HEK293 (cell line): ENCODE measurements at regions not wholly inside any gene's neighbourhood (a gene's known extent, or its start where the extent isn't known, plus 50 kb on each side); places are given as distances from the start of the nearest gene placed in this dataset.

ENCODE experiments used
- CTCF ChIP-seq: fragments of 450-650 bp; formaldehyde crosslinking; IDR thresholded peaks from 2 replicates; pipeline ENCODE4 v1.5.1; 2016; ENCODE audit warnings: missing biosample characterization, missing genetic modification characterization
- GLI2 ChIP-seq: fragments of 450-650 bp; formaldehyde crosslinking; IDR thresholded peaks from 2 replicates; pipeline ENCODE4; 2017; ENCODE audit warnings: missing biosample characterization, missing genetic modification characterization, low read depth, borderline replicate concordance
- HOXA7 ChIP-seq: sonication (generic); formaldehyde crosslinking; IDR thresholded peaks from 2 replicates; pipeline ENCODE4 v1.8.1; 2022; ENCODE audit warnings: missing genetic modification reagents, borderline replicate concordance
- HOXC10 ChIP-seq: sonication (generic); formaldehyde crosslinking; IDR thresholded peaks from 2 replicates; pipeline ENCODE4 v1.8.1; 2023; ENCODE audit warnings: mild to moderate bottlenecking, missing genetic modification reagents
- KLF16 ChIP-seq: fragments of 450-650 bp; formaldehyde crosslinking; IDR thresholded peaks from 2 replicates; pipeline ENCODE4 v1.5.1; 2017; ENCODE audit warnings: missing biosample characterization, missing genetic modification characterization
- PATZ1 ChIP-seq: fragments of 450-650 bp; formaldehyde crosslinking; IDR thresholded peaks from 2 replicates; pipeline ENCODE4 v1.5.1; 2016; ENCODE audit warnings: missing biosample characterization, missing genetic modification characterization
- PRDM1 ChIP-seq: fragments of 450-650 bp; formaldehyde crosslinking; IDR thresholded peaks from 2 replicates; pipeline ENCODE4; 2016; ENCODE audit warnings: missing biosample characterization, missing genetic modification characterization
- ZNF148 ChIP-seq: fragments of 450-650 bp; formaldehyde crosslinking; IDR thresholded peaks from 2 replicates; pipeline ENCODE4 v1.5.0; 2017; ENCODE audit warnings: missing biosample characterization, missing genetic modification characterization, borderline replicate concordance
- ZNF175 ChIP-seq: fragments of 450-650 bp; formaldehyde crosslinking; IDR thresholded peaks from 2 replicates; pipeline ENCODE4 v1.5.1; 2016; ENCODE audit warnings: missing biosample characterization, missing genetic modification characterization
- ZNF362 ChIP-seq: fragments of 450-650 bp; formaldehyde crosslinking; IDR thresholded peaks from 2 replicates; pipeline ENCODE4 v1.5.1; 2016; ENCODE audit warnings: missing biosample characterization, missing genetic modification characterization
- ZNF488 ChIP-seq: fragments of 450-650 bp; formaldehyde crosslinking; IDR thresholded peaks from 2 replicates; pipeline ENCODE4 v1.5.1; 2016; ENCODE audit warnings: missing biosample characterization, missing genetic modification characterization
- ZNF549 ChIP-seq: fragments of 450-650 bp; IDR thresholded peaks from 2 replicates; pipeline ENCODE4 v1.5.1; 2018; ENCODE audit warnings: missing biosample characterization, missing genetic modification characterization, mild to moderate bottlenecking, inconsistent platforms, moderate library complexity
- ZNF654 ChIP-seq: fragments of 450-650 bp; formaldehyde crosslinking; IDR thresholded peaks from 2 replicates; pipeline ENCODE4 v1.5.1; 2016; ENCODE audit warnings: low read depth, missing biosample characterization, missing genetic modification characterization

- TF ChIP-seq HOXC10 (CRISPR knock-in tag), result no peak
- TF ChIP-seq ZNF549 (tag by site-specific recombination), result no peak
- no peak for TF ChIP-seq CTCF
- TF ChIP-seq GLI2, result no peak
- TF ChIP-seq ZNF362 (tag by site-specific recombination), result no peak
- no peak for TF ChIP-seq ZNF175 (tag by site-specific recombination)
- no peak for TF ChIP-seq PRDM1 (tag by site-specific recombination)
- no peak for TF ChIP-seq HOXA7 (CRISPR knock-in tag)
- no peak for TF ChIP-seq ZNF488 (tag by site-specific recombination)
- TF ChIP-seq KLF16 (tag by site-specific recombination), result no peak
- TF ChIP-seq ZNF148, result no peak
- no peak for TF ChIP-seq ZNF654
- TF ChIP-seq PATZ1 (tag by site-specific recombination), result no peak
Observed at GRCh38 chr2:203798296-203799087, 69.1 kb upstream of the CTLA4 start.
